GM12878 (cell line): ENCODE measurements at regions not wholly inside any gene's neighbourhood (a gene's known extent, or its start where the extent isn't known, plus 50 kb on each side); places are given as distances from the start of the nearest gene placed in this dataset.

Source experiments
- ATAC-seq: fragments of 200-7000 bp; cut with Tn5 transposase; 3 replicates; pipeline ENCODE4 v1.9.1; 2020; ENCODE audit warnings: mild to moderate bottlenecking, moderate library complexity
- BruUV-seq: library from RNA; stranded (reverse); fragments of 400-500 nt; replicated peaks from 2 replicates; lab custom pipeline; 2021; lab: Mats Ljungman, UMichigan
- CTCF ChIA-PET: fragments of 300-600 bp; sonication (Branson Sonifier 250); formaldehyde crosslinking; extraction: SDS; loops from one replicate; lab custom pipeline; 2021; ENCODE audit warnings: inconsistent platforms; lab: Yijun Ruan, JAX
- POLR2A ChIA-PET: fragments of 350-600 bp; formaldehyde crosslinking; extraction: SDS; loops from one replicate; lab custom pipeline; 2021; ENCODE audit warnings: inconsistent platforms; lab: Charles Lee
- RAD21 ChIA-PET: fragments of 300-600 bp; sonication (Branson Sonifier 250); formaldehyde crosslinking; loops from one replicate; lab custom pipeline; 2023; ENCODE audit warnings: antibody characterized with exemption; ENCODE audit not compliant: unreplicated experiment; lab: Charles Lee
- SMC1A ChIA-PET: fragments of 300-600 bp; sonication (Branson Sonifier 250); formaldehyde crosslinking; loops from one replicate; lab custom pipeline; 2023; ENCODE audit not compliant: unreplicated experiment, uncharacterized antibody; lab: Charles Lee
- DNase-seq: peaks from one replicate; pipeline ENCODE4 v3.0.0-alpha.2; 2011; ENCODE audit warnings: low read depth, low spot score
- FAIRE-seq: peaks from 3 replicates; lab custom pipeline; 2011; peaks lifted over from hg19 to GRCh38; lab: Jason Lieb, UNC
- H2AFZ ChIP-seq: 2 replicates; pipeline ENCODE4 v1.6.0; 2011; ENCODE audit warnings: low read depth, low read length, control low read depth; ENCODE audit not compliant: control insufficient read depth
- H3K27ac ChIP-seq: 2 replicates; pipeline ENCODE4 v1.5.1; 2011; ENCODE audit warnings: control low read depth; ENCODE audit not compliant: control insufficient read depth, insufficient read depth
- H3K27me3 ChIP-seq, 2 experiments: replicated peaks in 1 of 2; 2 replicates each; pipeline versions ENCODE4 v1.6.0 to v1.6.1; 2011; ENCODE audit warnings: low read length in 1 of 2; ENCODE audit not compliant: control insufficient read depth in 2 of 2, insufficient read depth in 2 of 2
- H3K36me3 ChIP-seq, 2 experiments: 2 replicates each; pipeline ENCODE4 v1.5.1; 2011; ENCODE audit warnings: low read length in 1 of 2; ENCODE audit not compliant: control insufficient read depth in 2 of 2, insufficient read depth in 2 of 2
- H3K4me1 ChIP-seq: 2 replicates; pipeline ENCODE4 v1.6.1; 2011; ENCODE audit warnings: mild to moderate bottlenecking, low read length, moderate library complexity, mixed read lengths; ENCODE audit not compliant: control insufficient read depth, insufficient read depth
- H3K4me2 ChIP-seq: 2 replicates; pipeline ENCODE4 v1.6.0; 2011; ENCODE audit warnings: control low read depth; ENCODE audit not compliant: control insufficient read depth, insufficient read depth
- H3K4me3 ChIP-seq: fragments of 200-600 bp; sonication (generic); 2 replicates; pipeline ENCODE4 v1.5.1; 2016
- H3K79me2 ChIP-seq: 2 replicates; pipeline ENCODE4 v1.6.0; 2011; ENCODE audit warnings: low read length; ENCODE audit not compliant: control insufficient read depth, insufficient read depth
- H3K9ac ChIP-seq: 2 replicates; pipeline ENCODE4 v1.8.0; 2011; ENCODE audit warnings: low read length, control low read depth, mixed read lengths; ENCODE audit not compliant: control insufficient read depth, insufficient read depth
- H3K9me3 ChIP-seq: replicated peaks from 3 replicates; pipeline ENCODE4 v1.5.1; 2011; ENCODE audit warnings: mild to moderate bottlenecking, low read length; ENCODE audit not compliant: control insufficient read depth, insufficient read depth
- H4K20me1 ChIP-seq: 2 replicates; pipeline ENCODE4 v1.6.0; 2011; ENCODE audit not compliant: control insufficient read depth, insufficient read depth
- CBFB ChIP-seq: IDR thresholded peaks from 2 replicates; pipeline ENCODE4 v1.6.1; 2016; ENCODE audit warnings: antibody characterized with exemption, low read depth
- DPF2 ChIP-seq: fragments of 450-650 bp; IDR thresholded peaks from 2 replicates; pipeline ENCODE4 v1.6.1; 2017; ENCODE audit warnings: mild to moderate bottlenecking
- EGR1 ChIP-seq, 2 experiments: IDR thresholded peaks; 1 replicate in 1 of 2; 2 replicates in 1 of 2; pipeline ENCODE4 v1.6.1; 2011 to 2012; ENCODE audit warnings: low read depth in 2 of 2, low read length in 2 of 2, borderline replicate concordance in 1 of 2, mild to moderate bottlenecking in 1 of 2, moderate library complexity in 1 of 2
- HDAC2 ChIP-seq: fragments of 200-600 bp; sonication (generic); IDR thresholded peaks from 2 replicates; pipeline ENCODE4 v1.6.1; 2017
- KAT2A ChIP-seq: conservative IDR thresholded peaks from 2 replicates; pipeline ENCODE4 v1.6.1; 2011; ENCODE audit warnings: low read depth, low read length; ENCODE audit not compliant: control insufficient read depth
- NBN ChIP-seq: fragments of 450-650 bp; IDR thresholded peaks from 2 replicates; pipeline ENCODE4 v1.6.1; 2016
- NFYB ChIP-seq: IDR thresholded peaks from 2 replicates; pipeline ENCODE4 v1.6.1; 2011; ENCODE audit warnings: low read depth, mild to moderate bottlenecking, low read length, improper control_type of control experiment, moderate library complexity; ENCODE audit not compliant: insufficient read depth
- TAF1 ChIP-seq: IDR thresholded peaks from 2 replicates; pipeline ENCODE4 v1.6.1; 2011; ENCODE audit warnings: mild to moderate bottlenecking, low read depth, low read length, borderline replicate concordance
- ZBTB40 ChIP-seq: fragments of 450-650 bp; IDR thresholded peaks from 2 replicates; pipeline ENCODE4 v1.6.1; 2016; ENCODE audit warnings: mild to moderate bottlenecking, moderate library complexity, borderline replicate concordance
- ZNF384 ChIP-seq: IDR thresholded peaks from 2 replicates; pipeline ENCODE4 v1.6.1; 2012; ENCODE audit warnings: low read depth, mild to moderate bottlenecking, low read length, improper control_type of control experiment, borderline replicate concordance
- WGBS: methylation state at CpG from one replicate; pipeline ENCODE4 v1.1.6; 2016; ENCODE audit warnings: low lambda C conversion rate; ENCODE audit not compliant: insufficient replicate concordance, insufficient coverage; ENCODE audit errors: missing lambda C conversion rate; 5-methylcytosine and 5-hydroxymethylcytosine counted together
- in situ Hi-C: fragments of 300-500 bp; cut with MboI; formaldehyde crosslinking; loops from 9 replicates; pipeline ENCODE4 v1.14.3; 2018; ENCODE audit warnings: mixed read lengths
- intact Hi-C: fragments of 100-400 bp; cut with micrococcal nuclease; formaldehyde crosslinking; loops from one replicate; pipeline ENCODE4 v1.14.2; 2022; ENCODE audit not compliant: unreplicated experiment

GRCh38 chr9:88320748-88321415 lies 67.4 kb upstream of the SPIN1 start:
- DNase-seq (no peak), FAIRE-seq (no peak), ATAC-seq (no peak)
- intact Hi-C loops, result no loop called here
- H2AFZ ChIP-seq, result no peak overlapping the region
- H3K79me2 ChIP-seq, result no peaks in the 10 kb centered on the region
- 56% methylated on average over 11 of the region's 11 CpGs for WGBS
- SMC1A ChIA-PET, result interaction anchor here (0.6 kb wide), 1 partner anchor 560 kb away, joined by 3 read pairs; no protein-coding TSS in a partner anchor
- no peak overlapping the region for H3K4me3 ChIP-seq
- H3K9ac ChIP-seq, result no peak overlapping the region
- TF ChIP-seq ZBTB40 (no peak), HDAC2 (no peak), CBFB (no peak), ZNF384 (no peak), EGR1 (IDR thresholded peaks at IDR 0.05; ENCODE audit: borderline replicate concordance in 1 of 2, low read depth in 2 of 2, low read length in 2 of 2) (no peak), NBN (no peak), NFYB (no peak), DPF2 (no peak), TAF1 (no peak), KAT2A (no peak)
- no peaks in the 10 kb centered on the region for H3K36me3 ChIP-seq
- CTCF ChIA-PET, result no interaction called here
- no peak overlapping the region for H3K4me2 ChIP-seq
- no peaks in the 10 kb centered on the region for H3K4me1 ChIP-seq
- no peaks in the 10 kb centered on the region for H3K27me3 ChIP-seq
- no peak overlapping the region for H3K27ac ChIP-seq
- POLR2A ChIA-PET, result no interaction called here
- in situ Hi-C loops, result no loop called here
- no peaks in the 10 kb centered on the region for H4K20me1 ChIP-seq
- RAD21 ChIA-PET, result no interaction called here
- no TSS peak for BruUV-seq
- no peaks in the 10 kb centered on the region; the same call in 2 of the 3 replicates for H3K9me3 ChIP-seq
